ENCODE measurements at regions not wholly inside any gene's neighbourhood (a gene's known extent, or its start where the extent isn't known, plus 50 kb on each side); places are given as distances from the start of the nearest gene placed in this dataset.

DNA sequence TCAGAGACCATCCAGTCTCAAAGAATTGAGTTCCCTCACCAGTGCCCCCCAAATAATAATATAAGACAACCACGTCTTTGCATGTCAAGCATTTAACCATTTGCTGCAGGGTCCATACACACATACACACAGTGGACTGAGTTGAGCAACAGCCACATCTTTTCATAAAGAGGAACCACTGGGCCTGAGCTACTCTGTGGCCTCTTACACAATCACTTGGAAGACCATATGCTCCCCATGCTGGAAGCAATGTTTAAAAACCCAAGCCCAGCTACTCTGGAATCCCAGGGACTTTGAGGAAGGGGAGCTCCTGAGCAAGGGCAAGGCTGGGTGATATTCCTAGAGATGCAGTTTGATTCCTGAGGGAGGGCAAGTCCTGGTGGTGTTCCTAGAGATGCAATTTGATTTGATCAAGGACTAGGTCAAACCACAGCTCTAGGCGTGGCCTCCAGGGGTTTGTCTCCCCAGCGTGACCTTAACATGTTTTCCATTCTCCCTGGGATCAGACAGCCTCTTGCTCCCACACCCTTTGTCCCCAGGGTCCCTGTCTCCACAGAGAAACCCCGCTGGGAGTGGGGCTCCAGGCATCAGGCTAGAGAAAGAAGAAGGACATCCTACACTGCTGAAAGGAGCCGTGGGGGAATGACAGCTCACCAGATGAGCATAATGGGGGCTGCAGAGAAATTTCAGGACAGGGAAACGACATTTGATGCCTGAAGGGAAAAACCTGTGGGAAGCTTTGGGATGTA lies 376.2 kb upstream of the MGMT start:
- Histone ChIP-seq H3K4me1 (ENCODE audit: insufficient read depth, low read length) (no peaks in the 10 kb centered on the region), H3K9me3 (ENCODE audit: control insufficient read depth in 1 of 2, low read length in 2 of 2) (no peaks in the 10 kb centered on the region), H3K27ac (ENCODE audit: low read depth, low read length) (no peak overlapping the region), H3K4me3 (ENCODE audit: low read length in 2 of 2) (no peak overlapping the region), H3K27me3 (ENCODE audit: insufficient read depth, low read length) (no peaks in the 10 kb centered on the region), H3K36me3 (ENCODE audit: insufficient read depth, low read length) (no peaks in the 10 kb centered on the region)
- H3K36me3 Mint-ChIP-seq = no peaks in the 10 kb centered on the region
- POLR2A ChIA-PET (ENCODE audit: partially characterized antibody) = no interaction called here
- H3K9me3 Mint-ChIP-seq = peaks cover 0 to 2% (median 0%) of the 10 kb centered on the region in 8 donors
- peak overlapping the region in 1 of 8 donors; percentile 5 for H3K4me3 Mint-ChIP-seq
- peaks cover 0 to 1% (median 0%) of the 10 kb centered on the region in 4 donors for H3K4me1 Mint-ChIP-seq
- no peak for DNase-seq
- intact Hi-C loops (cut with micrococcal nuclease) = no loop called here
- H3K27me3 Mint-ChIP-seq = no peaks in the 10 kb centered on the region
- CTCF ChIA-PET (ENCODE audit: partially characterized antibody) = no interaction called here
- H3K27ac Mint-ChIP-seq = no peak overlapping the region

DNA sequence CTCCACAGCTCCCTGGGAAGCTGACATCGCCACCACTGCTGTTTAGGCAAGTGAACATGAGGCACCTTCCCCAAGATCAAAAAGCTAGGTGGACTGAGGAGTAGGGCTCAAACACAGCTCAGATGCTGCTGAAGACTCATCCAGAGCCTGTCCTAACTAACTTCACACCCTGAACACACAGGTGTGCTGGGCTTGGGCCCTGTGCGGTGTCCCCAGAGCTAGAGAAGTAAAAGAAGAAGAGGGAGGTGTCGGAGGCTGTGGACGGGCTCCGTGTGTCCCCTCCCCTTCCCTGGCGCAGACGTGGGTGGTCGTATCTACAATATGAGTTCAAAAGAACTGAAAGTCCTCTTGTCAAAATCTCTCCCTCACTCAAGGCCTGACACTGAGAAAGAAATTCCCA lies 373.4 kb upstream of the MGMT start:
- peaks cover 0 to 1% (median 0%) of the 10 kb centered on the region in 4 donors for H3K4me1 Mint-ChIP-seq
- Histone ChIP-seq H3K4me1 (ENCODE audit: insufficient read depth, low read length) (no peaks in the 10 kb centered on the region), H3K36me3 (ENCODE audit: insufficient read depth, low read length) (no peaks in the 10 kb centered on the region), H3K4me3 (ENCODE audit: low read length in 2 of 2) (no peak overlapping the region), H3K9me3 (ENCODE audit: control insufficient read depth in 1 of 2, low read length in 2 of 2) (no peaks in the 10 kb centered on the region), H3K27me3 (ENCODE audit: insufficient read depth, low read length) (no peaks in the 10 kb centered on the region), H3K27ac (ENCODE audit: low read depth, low read length) (no peak overlapping the region)
- intact Hi-C loops (cut with micrococcal nuclease) = no loop called here
- H3K27ac Mint-ChIP-seq = no peak overlapping the region
- ChIA-PET POLR2A (ENCODE audit: partially characterized antibody) (no interaction called here), CTCF (ENCODE audit: partially characterized antibody) (no interaction called here)
- DNase-seq = no peak
- H3K4me3 Mint-ChIP-seq = no peak overlapping the region
- no peaks in the 10 kb centered on the region for H3K36me3 Mint-ChIP-seq
- no peaks in the 10 kb centered on the region for H3K27me3 Mint-ChIP-seq
- H3K9me3 Mint-ChIP-seq = peaks cover 0 to 2% (median 0%) of the 10 kb centered on the region in 8 donors

DNA sequence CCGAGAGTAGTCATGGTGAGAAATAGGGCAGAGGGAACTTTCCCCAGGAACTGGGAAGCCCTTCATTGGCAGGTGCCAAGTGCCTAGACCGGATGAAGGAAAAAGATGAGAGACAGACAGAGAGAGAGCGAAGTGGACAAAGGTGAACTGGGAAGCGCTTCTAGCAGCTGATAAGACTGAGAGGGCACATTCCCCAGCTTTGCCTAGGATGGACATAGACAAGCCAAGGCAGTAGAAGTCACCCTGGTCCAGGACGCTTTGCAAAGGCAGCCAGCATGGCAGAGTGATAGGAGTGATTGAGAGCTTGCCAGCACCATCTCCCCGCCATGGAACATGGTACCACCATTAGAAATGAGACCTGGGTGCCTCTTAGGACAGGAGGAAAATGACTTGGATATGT lies 372.8 kb upstream of the MGMT start:
- H3K4me3 Mint-ChIP-seq = no peak overlapping the region
- no peak overlapping the region for H3K27ac Mint-ChIP-seq
- H3K9me3 ChIP-seq (ENCODE audit: control insufficient read depth in 1 of 2, low read length in 2 of 2) = no peaks in the 10 kb centered on the region
- H3K36me3 Mint-ChIP-seq = no peaks in the 10 kb centered on the region
- H3K27me3 Mint-ChIP-seq = no peaks in the 10 kb centered on the region
- ChIA-PET CTCF (ENCODE audit: partially characterized antibody) (no interaction called here), POLR2A (ENCODE audit: partially characterized antibody) (no interaction called here)
- H3K4me1 Mint-ChIP-seq = peaks cover 0 to 1% (median 0%) of the 10 kb centered on the region in 4 donors
- H3K27ac ChIP-seq (ENCODE audit: low read depth, low read length) = no peak overlapping the region
- H3K36me3 ChIP-seq (ENCODE audit: insufficient read depth, low read length) = no peaks in the 10 kb centered on the region
- H3K9me3 Mint-ChIP-seq = peaks cover 0 to 2% (median 0%) of the 10 kb centered on the region in 8 donors
- H3K4me1 ChIP-seq (ENCODE audit: insufficient read depth, low read length) = no peaks in the 10 kb centered on the region
- no peaks in the 10 kb centered on the region for H3K27me3 ChIP-seq (ENCODE audit: insufficient read depth, low read length)
- DNase-seq = no peak
- intact Hi-C loops (cut with micrococcal nuclease) = no loop called here
- H3K4me3 ChIP-seq (ENCODE audit: low read length in 2 of 2) = no peak overlapping the region

DNA sequence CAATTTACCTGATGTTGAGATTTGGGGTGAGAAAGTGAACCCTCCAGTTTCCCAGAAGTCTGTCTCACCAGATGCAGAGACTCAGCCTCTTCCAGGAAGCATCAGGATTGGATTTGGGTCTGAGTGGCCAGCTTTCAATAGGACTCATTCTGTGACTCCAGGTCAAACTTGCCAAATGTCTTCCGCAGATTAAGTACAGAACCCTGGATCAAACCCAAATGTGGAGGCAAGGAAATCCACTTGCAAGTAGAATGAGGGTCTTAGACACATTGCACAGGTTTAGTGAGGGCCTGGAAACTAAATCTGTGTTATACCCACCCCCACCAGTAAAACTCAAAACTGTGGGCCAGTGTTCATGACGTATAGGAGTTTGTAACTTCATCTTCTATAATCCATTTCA lies 372.2 kb upstream of the MGMT start:
- Histone ChIP-seq H3K9me3 (ENCODE audit: control insufficient read depth in 1 of 2, low read length in 2 of 2) (no peaks in the 10 kb centered on the region), H3K4me3 (ENCODE audit: low read length in 2 of 2) (no peak overlapping the region), H3K27ac (ENCODE audit: low read depth, low read length) (no peak overlapping the region), H3K4me1 (ENCODE audit: insufficient read depth, low read length) (no peaks in the 10 kb centered on the region), H3K36me3 (ENCODE audit: insufficient read depth, low read length) (no peaks in the 10 kb centered on the region), H3K27me3 (ENCODE audit: insufficient read depth, low read length) (no peaks in the 10 kb centered on the region)
- no peaks in the 10 kb centered on the region for H3K27me3 Mint-ChIP-seq
- no peak overlapping the region for H3K4me3 Mint-ChIP-seq
- POLR2A ChIA-PET (ENCODE audit: partially characterized antibody) = no interaction called here
- CTCF ChIA-PET (ENCODE audit: partially characterized antibody) = no interaction called here
- H3K36me3 Mint-ChIP-seq = no peaks in the 10 kb centered on the region
- H3K27ac Mint-ChIP-seq = no peak overlapping the region
- no peak for DNase-seq
- intact Hi-C loops (cut with micrococcal nuclease) = no loop called here
- peaks cover 0 to 1% (median 0%) of the 10 kb centered on the region in 4 donors for H3K4me1 Mint-ChIP-seq
- H3K9me3 Mint-ChIP-seq = no peaks in the 10 kb centered on the region

DNA sequence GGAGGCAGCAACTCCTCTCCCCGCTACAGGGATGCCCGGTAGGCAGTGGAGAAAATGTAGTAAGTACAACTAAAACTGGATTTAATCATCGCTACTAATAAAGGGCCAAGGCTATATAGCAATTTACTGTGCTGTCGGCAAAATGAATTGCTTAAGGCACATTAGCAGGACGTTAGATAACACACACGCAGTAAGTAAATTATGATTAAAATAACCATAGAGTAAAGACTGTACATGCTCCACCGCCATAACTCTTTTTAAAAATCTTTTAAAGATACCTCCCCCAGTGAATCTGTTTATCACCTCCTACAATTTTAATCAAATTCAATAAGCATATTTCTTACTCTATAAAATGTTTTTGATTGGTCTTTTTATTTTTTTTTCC lies 371.4 kb upstream of the MGMT start:
- intact Hi-C loops (cut with micrococcal nuclease) = no loop called here
- H3K36me3 ChIP-seq (ENCODE audit: insufficient read depth, low read length) = no peaks in the 10 kb centered on the region
- ChIA-PET CTCF (ENCODE audit: partially characterized antibody) (no interaction called here), POLR2A (ENCODE audit: partially characterized antibody) (no interaction called here)
- Mint-ChIP-seq H3K4me1 (peaks cover 0 to 4% (median under 1%) of the 10 kb centered on the region in 4 donors), H3K36me3 (no peaks in the 10 kb centered on the region), H3K4me3 (no peak overlapping the region), H3K27ac (no peak overlapping the region), H3K9me3 (no peaks in the 10 kb centered on the region), H3K27me3 (no peaks in the 10 kb centered on the region)
- H3K27me3 ChIP-seq (ENCODE audit: insufficient read depth, low read length) = no peaks in the 10 kb centered on the region
- H3K4me3 ChIP-seq (ENCODE audit: low read length in 2 of 2) = no peak overlapping the region
- no peak overlapping the region for H3K27ac ChIP-seq (ENCODE audit: low read depth, low read length)
- H3K9me3 ChIP-seq (ENCODE audit: control insufficient read depth in 1 of 2, low read length in 2 of 2) = no peaks in the 10 kb centered on the region
- no peaks in the 10 kb centered on the region for H3K4me1 ChIP-seq (ENCODE audit: insufficient read depth, low read length)
- no peak for DNase-seq

DNA sequence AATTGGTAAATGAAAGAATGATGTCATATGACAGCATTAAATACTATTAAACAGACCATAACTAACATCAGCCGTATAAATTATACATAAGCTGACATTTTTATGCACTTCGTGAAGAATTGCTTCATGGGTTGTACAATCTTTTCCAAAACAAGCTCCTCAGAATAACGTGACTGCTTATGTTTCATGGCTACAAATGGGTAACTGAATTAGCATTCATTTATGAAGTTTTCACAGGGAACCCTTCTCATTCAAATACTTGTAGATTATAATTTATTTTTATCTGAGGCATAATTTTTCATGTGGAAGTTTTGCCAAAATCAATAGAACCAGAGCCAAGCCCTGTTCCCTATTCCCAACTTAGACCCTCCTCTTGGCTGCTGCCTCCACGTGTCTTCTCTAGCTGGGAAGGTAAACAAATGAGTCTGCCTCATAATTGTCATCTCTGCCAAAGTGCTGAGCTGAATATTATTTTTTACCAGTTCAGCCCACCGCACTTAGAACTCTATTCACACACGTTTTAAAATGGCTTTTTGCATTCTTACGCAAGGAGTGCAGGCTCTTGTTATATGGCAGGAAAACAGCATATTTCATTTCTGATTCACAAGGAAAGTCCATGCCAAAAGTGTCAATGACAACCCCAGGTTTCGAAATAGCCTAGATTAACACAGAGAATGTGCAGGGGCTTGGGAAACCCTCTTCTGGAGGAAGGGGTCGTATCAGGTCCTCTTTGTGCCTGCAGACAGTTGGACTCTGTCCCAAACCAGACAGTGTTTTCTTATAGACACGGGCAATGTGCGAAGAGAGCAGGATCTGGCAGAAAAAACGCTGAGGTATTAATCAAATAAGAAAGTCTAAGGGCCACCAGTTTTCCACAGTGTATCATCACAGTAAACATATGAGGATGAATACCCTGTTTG lies 370.7 kb upstream of the MGMT start:
- Mint-ChIP-seq H3K4me1 (peaks cover 2 to 6% (median 4%) of the 10 kb centered on the region in 4 donors), H3K9me3 (no peaks in the 10 kb centered on the region), H3K4me3 (no peak overlapping the region), H3K27ac (no peak overlapping the region), H3K36me3 (no peaks in the 10 kb centered on the region), H3K27me3 (no peaks in the 10 kb centered on the region)
- CTCF ChIA-PET (ENCODE audit: partially characterized antibody) = no interaction called here
- POLR2A ChIA-PET (ENCODE audit: partially characterized antibody) = no interaction called here
- Histone ChIP-seq H3K4me3 (ENCODE audit: low read length in 2 of 2) (no peak overlapping the region), H3K9me3 (ENCODE audit: control insufficient read depth in 1 of 2, low read length in 2 of 2) (no peaks in the 10 kb centered on the region), H3K36me3 (ENCODE audit: insufficient read depth, low read length) (no peaks in the 10 kb centered on the region), H3K4me1 (ENCODE audit: insufficient read depth, low read length) (no peaks in the 10 kb centered on the region), H3K27me3 (ENCODE audit: insufficient read depth, low read length) (no peaks in the 10 kb centered on the region), H3K27ac (ENCODE audit: low read depth, low read length) (no peak overlapping the region)
- no peak for DNase-seq
- intact Hi-C loops (cut with micrococcal nuclease) = no loop called here

DNA sequence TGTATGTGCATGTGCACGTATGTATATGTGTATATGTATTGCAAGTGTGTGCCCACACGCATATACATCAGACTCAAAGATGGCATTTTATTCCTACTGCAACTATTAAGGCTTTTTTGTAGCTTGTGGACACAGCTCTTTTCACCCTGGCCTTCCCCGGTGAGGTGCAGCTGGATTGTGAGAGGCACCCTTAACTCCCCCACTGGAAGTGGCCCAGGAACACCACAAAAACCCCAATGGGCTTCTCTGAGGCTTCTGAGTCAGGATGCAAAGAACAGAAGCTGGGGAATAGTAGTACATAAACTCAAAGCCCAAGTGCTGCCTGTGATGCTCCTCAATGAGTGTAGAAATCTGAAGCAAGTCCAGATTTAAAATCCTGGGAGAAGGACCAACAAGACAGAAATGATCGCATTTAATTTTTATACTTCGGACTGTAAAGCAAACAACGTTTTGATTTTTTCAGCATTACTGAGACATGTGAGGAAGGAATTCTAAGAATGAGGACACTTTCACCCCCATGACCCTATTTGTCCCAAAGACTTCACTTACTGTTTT lies 369.2 kb upstream of the MGMT start:
- H3K27ac ChIP-seq (ENCODE audit: low read depth, low read length) = no peak overlapping the region
- Mint-ChIP-seq H3K27ac (no peak overlapping the region), H3K27me3 (no peaks in the 10 kb centered on the region), H3K36me3 (no peaks in the 10 kb centered on the region), H3K4me1 (peaks cover 4 to 16% (median 13%) of the 10 kb centered on the region in 4 donors), H3K4me3 (no peak overlapping the region), H3K9me3 (no peaks in the 10 kb centered on the region)
- no peaks in the 10 kb centered on the region for H3K36me3 ChIP-seq (ENCODE audit: insufficient read depth, low read length)
- H3K4me3 ChIP-seq (ENCODE audit: low read length in 2 of 2) = no peak overlapping the region
- H3K4me1 ChIP-seq (ENCODE audit: insufficient read depth, low read length) = no peaks in the 10 kb centered on the region
- no peaks in the 10 kb centered on the region for H3K27me3 ChIP-seq (ENCODE audit: insufficient read depth, low read length)
- no peaks in the 10 kb centered on the region for H3K9me3 ChIP-seq (ENCODE audit: control insufficient read depth in 1 of 2, low read length in 2 of 2)
- ChIA-PET CTCF (ENCODE audit: partially characterized antibody) (no interaction called here), POLR2A (ENCODE audit: partially characterized antibody) (no interaction called here)
- intact Hi-C loops (cut with micrococcal nuclease) = no loop called here
- no peak for DNase-seq

Data from CD4-positive, alpha-beta memory T cell (primary cell).